HS-5 (cell line): ENCODE measurements at regions not wholly inside any gene's neighbourhood (a gene's known extent, or its start where the extent isn't known, plus 50 kb on each side); places are given as distances from the start of the nearest gene placed in this dataset.

Experiments
- DNase-seq: peaks from one replicate; pipeline ENCODE4 v3.0.0-alpha.2; 2012; ENCODE audit warnings: low read depth

- DNase-seq: no peak
Measured at GRCh38 chr6:134482593-134483270, 164.8 kb upstream of the SGK1 start.

- no peak for DNase-seq
Measured at GRCh38 chr6:134481966-134482365, 164.1 kb upstream of the SGK1 start.

GRCh38 chr6:134480593-134480992 is 162.7 kb upstream of the SGK1 start:
- DNase-seq: no peak

GRCh38 chr6:134478764-134479399 is 161.0 kb upstream of the SGK1 start:
- no peak for DNase-seq

GRCh38 chr6:134477991-134478635 is 160.2 kb upstream of the SGK1 start:
- no peak for DNase-seq

GRCh38 chr6:134474955-134475354 is 157.0 kb upstream of the SGK1 start:
- DNase-seq: no peak

GRCh38 chr6:134472661-134473060 is 154.7 kb upstream of the SGK1 start:
- no peak for DNase-seq

GRCh38 chr6:134472046-134472445 is 154.1 kb upstream of the SGK1 start:
- DNase-seq: no peak

- DNase-seq: no peak
Measured at GRCh38 chr6:134470457-134470975, 152.6 kb upstream of the SGK1 start.

- no peak for DNase-seq
Measured at GRCh38 chr6:134469702-134470456, 152.0 kb upstream of the SGK1 start.

- no peak for DNase-seq
Measured at GRCh38 chr6:134468633-134469032, 150.7 kb upstream of the SGK1 start.

GRCh38 chr6:134467620-134468019 is 149.7 kb upstream of the SGK1 start:
- no peak for DNase-seq

- DNase-seq: no peak
Measured at GRCh38 chr6:134466771-134467525, 149.0 kb upstream of the SGK1 start.

- no peak for DNase-seq
Measured at GRCh38 chr6:134464690-134465411, 146.9 kb upstream of the SGK1 start.

- no peak for DNase-seq
Measured at GRCh38 chr6:134458857-134459657, 141.1 kb upstream of the SGK1 start.

- no peak for DNase-seq
Measured at GRCh38 chr6:134457941-134458340, 140.0 kb upstream of the SGK1 start.

- no peak for DNase-seq
Measured at GRCh38 chr6:134456226-134456625, 138.3 kb upstream of the SGK1 start.

- DNase-seq: no peak
Measured at GRCh38 chr6:134455319-134455718, 137.4 kb upstream of the SGK1 start.

- DNase-seq: no peak
Measured at GRCh38 chr6:134454794-134455193, 136.9 kb upstream of the SGK1 start.
